Common myeloid progenitor, CD34-positive (primary cell): ENCODE measurements at regions not wholly inside any gene's neighbourhood (a gene's known extent, or its start where the extent isn't known, plus 50 kb on each side); places are given as distances from the start of the nearest gene placed in this dataset.

Experiments
- CTCF ChIA-PET: fragments of 350-600 bp; sonication (Branson Sonifier 250); formaldehyde crosslinking; loops from one replicate; lab custom pipeline; 2021; ENCODE audit warnings: antibody characterized with exemption; lab: Charles Lee
- POLR2A ChIA-PET: fragments of 350-600 bp; sonication (Branson Sonifier 250); formaldehyde crosslinking; loops from one replicate; lab custom pipeline; 2021; ENCODE audit warnings: antibody characterized with exemption; lab: Charles Lee
- DNase-seq, 3 donors: peaks; one replicate each; pipeline versions ENCODE4 v3.0.0 to v3.0.0-alpha.2; 2013
- H3K27ac ChIP-seq, 2 experiments: 1 replicate in 1 of 2; 2 replicates in 1 of 2; pipeline ENCODE4 v1.7.0; 2013; ENCODE audit warnings: inconsistent platforms in 2 of 2, low read length in 2 of 2, mild to moderate bottlenecking in 2 of 2, low read depth in 1 of 2, moderate library complexity in 1 of 2; ENCODE audit not compliant: severe bottlenecking in 2 of 2, insufficient read depth in 1 of 2, poor library complexity in 1 of 2
- H3K27me3 ChIP-seq, 5 experiments: replicated peaks in 2 of 5; 1 replicate in 3 of 5; 2 replicates in 2 of 5; pipeline versions ENCODE4 v1.6.1 to v1.7.0; 2013; ENCODE audit warnings: low read length in 4 of 5, mild to moderate bottlenecking in 2 of 5, moderate library complexity in 2 of 5, inconsistent platforms in 1 of 5; ENCODE audit not compliant: insufficient read depth in 5 of 5, control insufficient read depth in 4 of 5
- H3K36me3 ChIP-seq, 4 experiments: 1 replicate in 2 of 4; 2 replicates in 2 of 4; pipeline versions ENCODE4 v1.6.1 to v1.7.0; 2013; ENCODE audit warnings: low read length in 3 of 4, control low read depth in 1 of 4, mild to moderate bottlenecking in 1 of 4; ENCODE audit not compliant: control insufficient read depth in 4 of 4, insufficient read depth in 4 of 4
- H3K4me1 ChIP-seq, 4 experiments: 1 replicate in 3 of 4; 2 replicates in 1 of 4; pipeline versions ENCODE4 v1.6.1 to v1.7.1; 2013; ENCODE audit warnings: low read length in 3 of 4, mild to moderate bottlenecking in 3 of 4, control low read depth in 1 of 4, inconsistent platforms in 1 of 4, moderate library complexity in 1 of 4; ENCODE audit not compliant: control insufficient read depth in 4 of 4, insufficient read depth in 4 of 4; ENCODE audit errors: control extremely low read depth in 1 of 4
- H3K4me3 ChIP-seq, 7 experiments: 1 replicate in 4 of 7; 2 replicates in 3 of 7; pipeline versions ENCODE4 v1.5.1 to v1.7.0; 2013; ENCODE audit warnings: mild to moderate bottlenecking in 7 of 7, low read length in 6 of 7, moderate library complexity in 6 of 7, inconsistent platforms in 2 of 7, low read depth in 2 of 7, control low read depth in 1 of 7; ENCODE audit not compliant: insufficient read depth in 4 of 7, control insufficient read depth in 1 of 7; ENCODE audit errors: extremely low read depth in 1 of 7
- H3K9me3 ChIP-seq, 5 experiments: 1 replicate in 4 of 5; 2 replicates in 1 of 5; pipeline versions ENCODE4 v1.6.1 to v1.7.1; 2013; ENCODE audit warnings: low read length in 4 of 5, mild to moderate bottlenecking in 2 of 5, inconsistent platforms in 1 of 5, low read depth in 1 of 5, moderate library complexity in 1 of 5; ENCODE audit not compliant: control insufficient read depth in 4 of 5, insufficient read depth in 2 of 5; ENCODE audit errors: control extremely low read depth in 1 of 5
- WGBS: methylation state at CpG from one replicate; pipeline ENCODE4 v1.1.5; 2013; ENCODE audit not compliant: insufficient coverage; 5-methylcytosine and 5-hydroxymethylcytosine counted together

GRCh38 chr4:177960566-177960965 is 518.3 kb upstream of the AGA start:
- no CpG with 5 or more reads among the region's 2 CpGs for WGBS
- Histone ChIP-seq H3K9me3 (no peaks in the 10 kb centered on the region), H3K27ac (no peak overlapping the region), H3K4me3 (no peak overlapping the region), H3K27me3 (no peaks in the 10 kb centered on the region), H3K36me3 (no peaks in the 10 kb centered on the region), H3K4me1 (no peaks in the 10 kb centered on the region)
- CTCF ChIA-PET: no interaction called here
- POLR2A ChIA-PET: no interaction called here
- no peak for DNase-seq

- no peaks in the 10 kb centered on the region for H3K36me3 ChIP-seq
- CTCF ChIA-PET: no interaction called here
- no peak overlapping the region for H3K4me3 ChIP-seq
- no peaks in the 10 kb centered on the region for H3K9me3 ChIP-seq
- H3K4me1 ChIP-seq: no peaks in the 10 kb centered on the region
- 100% methylated on average over 1 of the region's 2 CpGs for WGBS
- no peak for DNase-seq
- H3K27ac ChIP-seq: no peak overlapping the region
- POLR2A ChIA-PET: no interaction called here
- H3K27me3 ChIP-seq: no peaks in the 10 kb centered on the region
Measured at GRCh38 chr4:177961761-177962380, 519.6 kb upstream of the AGA start.

- ChIA-PET POLR2A (no interaction called here), CTCF (no interaction called here)
- 100% methylated on average over 1 of the region's 3 CpGs for WGBS
- Histone ChIP-seq H3K9me3 (no peaks in the 10 kb centered on the region), H3K4me1 (no peaks in the 10 kb centered on the region), H3K27ac (no peak overlapping the region), H3K27me3 (no peaks in the 10 kb centered on the region), H3K36me3 (no peaks in the 10 kb centered on the region), H3K4me3 (no peak overlapping the region)
- DNase-seq: no peak
Measured at GRCh38 chr4:177964061-177964460, 521.8 kb upstream of the AGA start.

GRCh38 chr4:177964693-177965168 is 522.5 kb upstream of the AGA start:
- no peak overlapping the region for H3K4me3 ChIP-seq
- ChIA-PET POLR2A (no interaction called here), CTCF (no interaction called here)
- WGBS: 100% methylated on average over 1 of the region's 2 CpGs
- no peak for DNase-seq
- H3K27ac ChIP-seq: no peak overlapping the region
- H3K36me3 ChIP-seq: no peaks in the 10 kb centered on the region
- no peaks in the 10 kb centered on the region for H3K27me3 ChIP-seq
- H3K4me1 ChIP-seq: no peaks in the 10 kb centered on the region
- no peaks in the 10 kb centered on the region for H3K9me3 ChIP-seq

- H3K27ac ChIP-seq: no peak overlapping the region
- H3K27me3 ChIP-seq: no peaks in the 10 kb centered on the region
- no peak overlapping the region for H3K4me3 ChIP-seq
- H3K9me3 ChIP-seq: no peaks in the 10 kb centered on the region
- POLR2A ChIA-PET: no interaction called here
- H3K36me3 ChIP-seq: no peaks in the 10 kb centered on the region
- WGBS: no CpG with 5 or more reads among the region's 3 CpGs
- DNase-seq: no peak
- no peaks in the 10 kb centered on the region for H3K4me1 ChIP-seq
- CTCF ChIA-PET: no interaction called here
Measured at GRCh38 chr4:177967328-177967727, 525.1 kb upstream of the AGA start.

GRCh38 chr4:177968817-177969442 is 526.7 kb upstream of the AGA start:
- no peak overlapping the region for H3K27ac ChIP-seq
- no peak for DNase-seq
- WGBS: 72% methylated on average over 3 of the region's 4 CpGs
- POLR2A ChIA-PET: no interaction called here
- CTCF ChIA-PET: no interaction called here
- no peak overlapping the region for H3K4me3 ChIP-seq
- no peaks in the 10 kb centered on the region for H3K36me3 ChIP-seq
- H3K4me1 ChIP-seq: no peaks in the 10 kb centered on the region
- no peaks in the 10 kb centered on the region for H3K9me3 ChIP-seq
- no peaks in the 10 kb centered on the region for H3K27me3 ChIP-seq

GRCh38 chr4:177974461-177974860 is 532.2 kb upstream of the AGA start:
- no peaks in the 10 kb centered on the region for H3K9me3 ChIP-seq
- H3K27ac ChIP-seq: no peak overlapping the region
- CTCF ChIA-PET: no interaction called here
- WGBS: no CpG with 5 or more reads among the region's 1 CpG
- DNase-seq: no peak
- H3K4me3 ChIP-seq: no peak overlapping the region
- POLR2A ChIA-PET: no interaction called here
- no peaks in the 10 kb centered on the region for H3K36me3 ChIP-seq
- no peaks in the 10 kb centered on the region for H3K4me1 ChIP-seq
- H3K27me3 ChIP-seq: no peaks in the 10 kb centered on the region
